ENCODE measurements at regions not wholly inside any gene's neighbourhood (a gene's known extent, or its start where the extent isn't known, plus 50 kb on each side); places are given as distances from the start of the nearest gene placed in this dataset.
"Not testable (repeated sequence)": the region's sequence is repeated elsewhere in the genome, so short reads cannot be mapped to it uniquely, and the experiment has no call there.

DNA sequence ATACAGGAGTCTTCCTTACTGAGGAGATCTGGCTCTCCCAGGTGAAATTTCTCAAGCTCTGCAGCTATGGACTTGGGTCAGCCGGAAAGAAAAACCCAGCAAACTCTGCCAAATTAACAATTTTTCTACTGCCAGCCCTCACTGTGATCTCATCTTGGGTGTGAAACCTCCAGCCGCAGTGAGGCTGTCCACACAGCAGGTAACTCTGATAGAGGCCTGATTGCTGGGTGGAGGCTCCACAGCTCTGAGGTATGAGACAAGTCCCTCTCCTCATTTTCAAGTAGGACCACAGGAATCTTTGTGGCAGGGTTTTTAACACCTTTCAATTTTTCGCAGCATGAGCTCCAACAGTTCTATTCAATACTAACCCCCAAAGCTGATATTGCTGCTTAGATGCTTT, 430.6 kb upstream of the RAB6C start:
- TF ChIP-seq, protein P1, sequence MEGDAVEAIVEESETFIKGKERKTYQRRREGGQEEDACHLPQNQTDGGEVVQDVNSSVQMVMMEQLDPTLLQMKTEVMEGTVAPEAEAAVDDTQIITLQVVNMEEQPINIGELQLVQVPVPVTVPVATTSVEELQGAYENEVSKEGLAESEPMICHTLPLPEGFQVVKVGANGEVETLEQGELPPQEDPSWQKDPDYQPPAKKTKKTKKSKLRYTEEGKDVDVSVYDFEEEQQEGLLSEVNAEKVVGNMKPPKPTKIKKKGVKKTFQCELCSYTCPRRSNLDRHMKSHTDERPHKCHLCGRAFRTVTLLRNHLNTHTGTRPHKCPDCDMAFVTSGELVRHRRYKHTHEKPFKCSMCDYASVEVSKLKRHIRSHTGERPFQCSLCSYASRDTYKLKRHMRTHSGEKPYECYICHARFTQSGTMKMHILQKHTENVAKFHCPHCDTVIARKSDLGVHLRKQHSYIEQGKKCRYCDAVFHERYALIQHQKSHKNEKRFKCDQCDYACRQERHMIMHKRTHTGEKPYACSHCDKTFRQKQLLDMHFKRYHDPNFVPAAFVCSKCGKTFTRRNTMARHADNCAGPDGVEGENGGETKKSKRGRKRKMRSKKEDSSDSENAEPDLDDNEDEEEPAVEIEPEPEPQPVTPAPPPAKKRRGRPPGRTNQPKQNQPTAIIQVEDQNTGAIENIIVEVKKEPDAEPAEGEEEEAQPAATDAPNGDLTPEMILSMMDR (IDR thresholded peaks at IDR 0.05; ENCODE audit: unreplicated experiment in 3 of 3) = no peak
- no peaks in the 10 kb centered on the region for H3K36me3 Mint-ChIP-seq (ENCODE audit: low read depth)
- no peak overlapping the region for H3K27ac Mint-ChIP-seq
- H3K9me3 Mint-ChIP-seq = peaks cover 20% of the 10 kb centered on the region
- H3K4me3 Mint-ChIP-seq = no peak overlapping the region
- H3K4me1 Mint-ChIP-seq = no peaks in the 10 kb centered on the region
- peaks cover 5% of the 10 kb centered on the region for H3K27me3 Mint-ChIP-seq (ENCODE audit: low read depth)

DNA sequence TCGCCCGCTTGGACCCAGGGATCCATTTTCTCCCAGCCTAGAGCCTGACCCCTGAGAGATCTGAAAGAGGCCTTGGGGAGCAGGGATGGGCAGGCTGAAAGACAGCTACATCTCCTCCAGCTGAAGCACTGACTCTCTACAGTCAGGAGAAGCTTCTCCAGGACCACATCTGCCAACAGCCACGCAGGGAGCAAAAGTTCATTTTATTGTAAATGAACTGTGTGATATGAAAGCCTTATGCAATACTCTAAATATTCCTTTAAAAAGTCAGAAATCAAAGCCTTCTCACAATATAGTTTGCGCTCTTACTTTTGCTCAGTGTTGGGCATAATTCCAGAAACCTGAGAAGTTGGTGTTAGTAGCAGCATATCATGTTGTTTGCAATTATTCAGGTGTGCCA, 428.9 kb upstream of the RAB6C start:
- Mint-ChIP-seq H3K4me1 (no peaks in the 10 kb centered on the region), H3K27ac (no peak overlapping the region), H3K36me3 (ENCODE audit: low read depth) (no peaks in the 10 kb centered on the region), H3K4me3 (no peak overlapping the region), H3K27me3 (ENCODE audit: low read depth) (peaks cover 10% of the 10 kb centered on the region), H3K9me3 (peaks cover 19% of the 10 kb centered on the region)
- TF ChIP-seq, protein P1 (IDR thresholded peaks at IDR 0.05; ENCODE audit: unreplicated experiment in 3 of 3) = no peak

- no peaks in the 10 kb centered on the region for H3K4me1 Mint-ChIP-seq
- peaks cover 10% of the 10 kb centered on the region for H3K27me3 Mint-ChIP-seq (ENCODE audit: low read depth)
- no peaks in the 10 kb centered on the region for H3K36me3 Mint-ChIP-seq (ENCODE audit: low read depth)
- H3K4me3 Mint-ChIP-seq = no peak overlapping the region
- no peak overlapping the region for H3K27ac Mint-ChIP-seq
- H3K9me3 Mint-ChIP-seq = peaks cover 10% of the 10 kb centered on the region
- TF ChIP-seq, protein P1 (IDR thresholded peaks at IDR 0.05; ENCODE audit: unreplicated experiment in 3 of 3) = no peak
Observed at GRCh38 chr2:129554373-129554772, 425.1 kb upstream of the RAB6C start.

- H3K27ac Mint-ChIP-seq = no peak overlapping the region
- H3K4me1 Mint-ChIP-seq = no peaks in the 10 kb centered on the region
- no peaks in the 10 kb centered on the region for H3K36me3 Mint-ChIP-seq (ENCODE audit: low read depth)
- peaks cover 3% of the 10 kb centered on the region for H3K27me3 Mint-ChIP-seq (ENCODE audit: low read depth)
- H3K9me3 Mint-ChIP-seq = peaks cover 11% of the 10 kb centered on the region
- H3K4me3 Mint-ChIP-seq = no peak overlapping the region
- TF ChIP-seq, protein P1 (IDR thresholded peaks at IDR 0.05; ENCODE audit: unreplicated experiment in 3 of 3) = no peak
Observed at GRCh38 chr2:129559101-129559500, 420.4 kb upstream of the RAB6C start.

DNA sequence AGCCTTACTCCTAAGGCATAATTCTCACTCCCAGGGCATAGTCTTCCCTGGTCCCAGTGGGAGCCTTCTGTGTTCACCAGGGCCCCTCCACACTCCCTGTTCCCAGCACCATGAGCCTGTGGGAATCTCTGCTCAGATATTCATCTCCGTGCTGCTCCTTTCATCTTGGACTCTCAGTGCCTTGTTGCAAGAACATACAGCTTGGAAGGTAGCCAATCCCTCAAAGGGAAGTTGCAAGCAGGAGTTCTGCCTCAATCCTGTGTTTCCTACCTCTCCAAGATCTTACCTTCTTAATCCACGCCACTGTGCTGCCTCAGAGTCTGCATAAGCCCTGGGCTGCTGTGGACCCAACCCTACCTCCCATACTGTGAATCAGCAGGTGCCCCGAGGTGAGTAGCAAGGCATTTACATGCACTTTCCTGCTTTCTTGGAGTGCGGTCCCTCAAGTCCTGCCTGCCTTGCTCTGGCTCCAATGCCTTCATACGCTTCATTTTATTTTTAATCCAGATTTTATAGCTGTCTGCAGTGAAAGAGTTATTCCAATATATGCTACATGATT, 413.8 kb upstream of the RAB6C start:
- H3K4me1 Mint-ChIP-seq = peaks cover 9% of the 10 kb centered on the region
- no peak overlapping the region for H3K4me3 Mint-ChIP-seq
- peaks cover 6% of the 10 kb centered on the region for H3K36me3 Mint-ChIP-seq (ENCODE audit: low read depth)
- H3K27me3 Mint-ChIP-seq (ENCODE audit: low read depth) = peaks cover 9% of the 10 kb centered on the region
- TF ChIP-seq, protein P1 (IDR thresholded peaks at IDR 0.05; ENCODE audit: unreplicated experiment in 3 of 3) = no peak
- peaks cover 18% of the 10 kb centered on the region for H3K9me3 Mint-ChIP-seq
- H3K27ac Mint-ChIP-seq = no peak overlapping the region

GRCh38 chr2:129570812-129571211, 408.7 kb upstream of the RAB6C start:
- H3K4me3 Mint-ChIP-seq; H3K36me3 Mint-ChIP-seq (ENCODE audit: low read depth); H3K27me3 Mint-ChIP-seq (ENCODE audit: low read depth); H3K4me1 Mint-ChIP-seq; H3K27ac Mint-ChIP-seq: not testable (repeated sequence)
- H3K9me3 Mint-ChIP-seq = peaks cover 39% of the 10 kb centered on the region

Data from nephron (organoid).